ENCODE measurements at regions not wholly inside any gene's neighbourhood (a gene's known extent, or its start where the extent isn't known, plus 50 kb on each side); places are given as distances from the start of the nearest gene placed in this dataset.
A peak's percentile ranks its signal among the peaks of the same experiment; 100 is the strongest.

GRCh38 chr15:29883126-29883525 lies 60.9 kb upstream of the TJP1 start:
- TF ChIP-seq CTCF (IDR thresholded peaks at IDR 0.05; ENCODE audit: unreplicated experiment) = no peak
- Mint-ChIP-seq H3K36me3 (ENCODE audit: low read depth, unreplicated experiment) (no peaks in the 10 kb centered on the region), H3K27me3 (ENCODE audit: unreplicated experiment) (peaks cover 3% of the 10 kb centered on the region), H3K9me3 (ENCODE audit: unreplicated experiment) (no peaks in the 10 kb centered on the region), H3K27ac (ENCODE audit: unreplicated experiment) (no peak overlapping the region), H3K4me3 (ENCODE audit: unreplicated experiment) (no peak overlapping the region), H3K4me1 (ENCODE audit: unreplicated experiment) (peaks cover 56% of the 10 kb centered on the region)
- no peak for DNase-seq (ENCODE audit: low spot score)

GRCh38 chr15:29880886-29881285 lies 58.6 kb upstream of the TJP1 start:
- TF ChIP-seq CTCF (IDR thresholded peaks at IDR 0.05; ENCODE audit: unreplicated experiment) = no peak
- Mint-ChIP-seq H3K36me3 (ENCODE audit: low read depth, unreplicated experiment) (no peaks in the 10 kb centered on the region), H3K27ac (ENCODE audit: unreplicated experiment) (no peak overlapping the region), H3K9me3 (ENCODE audit: unreplicated experiment) (no peaks in the 10 kb centered on the region), H3K4me1 (ENCODE audit: unreplicated experiment) (peaks cover 63% of the 10 kb centered on the region), H3K4me3 (ENCODE audit: unreplicated experiment) (no peak overlapping the region), H3K27me3 (ENCODE audit: unreplicated experiment) (peaks cover 5% of the 10 kb centered on the region)
- DNase-seq (ENCODE audit: low spot score) = no peak

GRCh38 chr15:29880341-29880740 lies 58.1 kb upstream of the TJP1 start:
- Mint-ChIP-seq H3K36me3 (ENCODE audit: low read depth, unreplicated experiment) (no peaks in the 10 kb centered on the region), H3K4me1 (ENCODE audit: unreplicated experiment) (peaks cover 58% of the 10 kb centered on the region), H3K27ac (ENCODE audit: unreplicated experiment) (peak overlapping the region; percentile 31), H3K9me3 (ENCODE audit: unreplicated experiment) (no peaks in the 10 kb centered on the region), H3K4me3 (ENCODE audit: unreplicated experiment) (no peak overlapping the region), H3K27me3 (ENCODE audit: unreplicated experiment) (peaks cover 5% of the 10 kb centered on the region)
- no peak for TF ChIP-seq CTCF (IDR thresholded peaks at IDR 0.05; ENCODE audit: unreplicated experiment)
- no peak for DNase-seq (ENCODE audit: low spot score)

- Mint-ChIP-seq H3K9me3 (ENCODE audit: unreplicated experiment) (no peaks in the 10 kb centered on the region), H3K27me3 (ENCODE audit: unreplicated experiment) (peaks cover 5% of the 10 kb centered on the region), H3K4me1 (ENCODE audit: unreplicated experiment) (peaks cover 43% of the 10 kb centered on the region), H3K4me3 (ENCODE audit: unreplicated experiment) (no peak overlapping the region), H3K36me3 (ENCODE audit: low read depth, unreplicated experiment) (no peaks in the 10 kb centered on the region), H3K27ac (ENCODE audit: unreplicated experiment) (no peak overlapping the region)
- no peak for DNase-seq (ENCODE audit: low spot score)
- TF ChIP-seq CTCF (IDR thresholded peaks at IDR 0.05; ENCODE audit: unreplicated experiment) = no peak
Observed at GRCh38 chr15:29874977-29875376, 52.7 kb upstream of the TJP1 start.

GRCh38 chr15:29873947-29874411 lies 51.7 kb upstream of the TJP1 start:
- Mint-ChIP-seq H3K9me3 (ENCODE audit: unreplicated experiment) (no peaks in the 10 kb centered on the region), H3K27me3 (ENCODE audit: unreplicated experiment) (peaks cover 5% of the 10 kb centered on the region), H3K36me3 (ENCODE audit: low read depth, unreplicated experiment) (no peaks in the 10 kb centered on the region), H3K27ac (ENCODE audit: unreplicated experiment) (no peak overlapping the region), H3K4me1 (ENCODE audit: unreplicated experiment) (peaks cover 48% of the 10 kb centered on the region), H3K4me3 (ENCODE audit: unreplicated experiment) (no peak overlapping the region)
- no peak for DNase-seq (ENCODE audit: low spot score)
- TF ChIP-seq CTCF (IDR thresholded peaks at IDR 0.05; ENCODE audit: unreplicated experiment) = no peak
